Thyroid gland (tissue), 4 donors: ENCODE measurements at regions not wholly inside any gene's neighbourhood (a gene's known extent, or its start where the extent isn't known, plus 50 kb on each side); places are given as distances from the start of the nearest gene placed in this dataset.

Source experiments
- POLR2A ChIP-seq, 2 donors: fragments of 450-650 bp; IDR thresholded peaks; one replicate each; pipeline ENCODE4 v1.6.1; 2017; ENCODE audit warnings: antibody characterized with exemption in 2 of 2, mild to moderate bottlenecking in 2 of 2, moderate library complexity in 1 of 2
- TF ChIP-seq, protein P1 (sequence below), 6 experiments: fragments of 200-600 bp in 3 of 6; fragments of 450-650 bp in 3 of 6; sonication (generic) in 3 of 6; IDR thresholded peaks; one replicate each; pipeline ENCODE4 v1.5.1; 2016 to 2019; ENCODE audit warnings: antibody characterized with exemption in 6 of 6, mild to moderate bottlenecking in 2 of 6, inconsistent platforms in 1 of 6, moderate library complexity in 1 of 6

DNA sequence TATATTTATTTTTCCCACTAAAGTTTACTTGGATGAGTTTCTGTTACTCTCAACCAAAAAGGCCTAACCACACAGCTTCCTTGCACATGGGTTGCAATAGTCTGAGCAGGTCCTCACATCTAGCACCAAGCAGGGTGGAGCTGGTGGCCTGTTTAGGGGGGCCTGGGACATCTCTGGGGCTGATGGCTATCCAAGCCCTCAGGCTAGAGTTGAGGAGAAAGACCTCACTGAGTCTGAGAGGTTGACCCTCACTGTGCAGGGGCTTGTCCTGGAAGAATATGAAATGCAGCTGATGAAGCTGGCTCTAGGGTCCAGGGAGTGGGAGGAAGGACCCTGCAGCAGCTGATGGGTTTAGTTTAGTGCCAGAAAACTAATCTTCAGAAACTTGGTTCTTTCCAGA, 217.1 kb upstream of the MVB12B start:
- TF ChIP-seq, protein P1, sequence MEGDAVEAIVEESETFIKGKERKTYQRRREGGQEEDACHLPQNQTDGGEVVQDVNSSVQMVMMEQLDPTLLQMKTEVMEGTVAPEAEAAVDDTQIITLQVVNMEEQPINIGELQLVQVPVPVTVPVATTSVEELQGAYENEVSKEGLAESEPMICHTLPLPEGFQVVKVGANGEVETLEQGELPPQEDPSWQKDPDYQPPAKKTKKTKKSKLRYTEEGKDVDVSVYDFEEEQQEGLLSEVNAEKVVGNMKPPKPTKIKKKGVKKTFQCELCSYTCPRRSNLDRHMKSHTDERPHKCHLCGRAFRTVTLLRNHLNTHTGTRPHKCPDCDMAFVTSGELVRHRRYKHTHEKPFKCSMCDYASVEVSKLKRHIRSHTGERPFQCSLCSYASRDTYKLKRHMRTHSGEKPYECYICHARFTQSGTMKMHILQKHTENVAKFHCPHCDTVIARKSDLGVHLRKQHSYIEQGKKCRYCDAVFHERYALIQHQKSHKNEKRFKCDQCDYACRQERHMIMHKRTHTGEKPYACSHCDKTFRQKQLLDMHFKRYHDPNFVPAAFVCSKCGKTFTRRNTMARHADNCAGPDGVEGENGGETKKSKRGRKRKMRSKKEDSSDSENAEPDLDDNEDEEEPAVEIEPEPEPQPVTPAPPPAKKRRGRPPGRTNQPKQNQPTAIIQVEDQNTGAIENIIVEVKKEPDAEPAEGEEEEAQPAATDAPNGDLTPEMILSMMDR (IDR thresholded peaks at IDR 0.05): no peak
- TF ChIP-seq POLR2A (IDR thresholded peaks at IDR 0.05): no peak
